ENCODE measurements at regions not wholly inside any gene's neighbourhood (a gene's known extent, or its start where the extent isn't known, plus 50 kb on each side); places are given as distances from the start of the nearest gene placed in this dataset.

DNA sequence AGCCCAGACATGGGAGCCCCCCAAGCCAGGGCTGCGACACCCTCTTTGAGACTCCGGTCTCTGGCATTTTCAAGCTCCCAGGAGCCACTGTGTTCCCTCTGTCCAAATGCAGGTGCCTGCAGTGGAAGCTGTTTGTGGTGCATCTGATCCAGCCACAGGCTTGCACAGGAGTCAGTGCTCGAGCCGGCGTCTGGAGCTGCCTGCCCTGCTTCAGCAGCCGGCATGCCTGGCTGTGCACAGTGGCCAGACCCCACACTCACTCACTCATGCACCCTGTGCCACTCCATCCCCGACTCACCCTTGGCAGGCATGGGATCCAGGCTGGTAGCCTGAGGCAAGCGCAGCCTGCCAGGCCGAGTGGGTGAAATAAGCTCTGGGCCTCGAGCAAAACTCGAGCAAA lies 555.0 kb upstream of the CCDC54 start:
- Histone ChIP-seq H3K27me3 (ENCODE audit: control insufficient read depth, insufficient read depth) (no peaks in the 10 kb centered on the region), H3K4me1 (ENCODE audit: control insufficient read depth, insufficient read depth, low read length) (no peaks in the 10 kb centered on the region), H3K4me3 (ENCODE audit: low read length) (no peak overlapping the region), H3K9me3 (ENCODE audit: control insufficient read depth, low read length) (no peaks in the 10 kb centered on the region), H3K27ac (ENCODE audit: low read length) (no peak overlapping the region)
- DNase-seq (no peak), ATAC-seq (no peak)
- 95% methylated on average over 11 of the region's 11 CpGs for WGBS
- intact Hi-C loops (cut with DNase I): loop anchor here (5.0 to 10.0 kb wide), 2 partner anchors 240 to 243 kb away; no protein-coding TSS in a partner anchor

DNA sequence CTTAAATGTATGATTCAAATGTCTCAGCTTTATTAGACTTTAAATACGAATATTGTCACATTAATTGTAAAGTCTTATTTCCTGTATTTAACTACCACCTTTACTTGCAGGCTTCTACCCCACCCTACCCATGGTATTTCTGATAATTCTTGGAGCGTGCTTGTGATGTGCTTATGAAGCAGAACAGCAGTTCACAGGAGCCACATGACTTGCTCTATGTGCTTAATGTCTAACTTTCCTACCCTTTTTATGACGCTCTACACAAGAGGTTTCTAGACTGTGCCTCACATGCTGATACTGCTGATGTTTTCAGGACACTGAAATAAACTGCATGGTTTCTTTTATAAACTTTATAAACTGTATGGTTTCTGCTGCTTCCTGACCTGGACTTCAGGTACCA lies 553.5 kb upstream of the CCDC54 start:
- ATAC-seq: no peak
- no peaks in the 10 kb centered on the region for H3K9me3 ChIP-seq (ENCODE audit: control insufficient read depth, low read length)
- intact Hi-C loops (cut with DNase I): loop anchor here (5.0 to 10.0 kb wide), 2 partner anchors 239 to 241 kb away; no protein-coding TSS in a partner anchor

DNA sequence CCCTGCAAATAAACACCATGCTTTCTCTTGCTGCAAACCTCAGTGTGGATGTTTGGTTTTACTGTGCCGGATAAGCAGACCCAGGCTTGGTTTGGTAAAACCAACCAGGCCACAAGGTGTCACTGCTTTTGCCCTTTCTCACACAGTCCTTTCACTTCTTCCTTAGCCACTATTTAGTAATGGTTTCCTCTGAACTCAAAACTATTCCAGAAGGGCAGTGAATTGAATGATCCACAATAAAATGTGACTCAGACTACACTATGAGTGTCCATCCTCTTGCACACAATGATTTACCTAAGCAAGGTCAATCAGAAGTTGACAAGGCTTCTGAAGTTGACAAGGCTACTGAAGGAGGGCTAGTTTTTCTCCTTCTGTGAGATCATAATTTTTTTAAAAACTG lies 552.4 kb upstream of the CCDC54 start:
- intact Hi-C loops (cut with DNase I): loop anchor here (5.0 to 10.0 kb wide), 2 partner anchors 237 to 240 kb away; no protein-coding TSS in a partner anchor
- Histone ChIP-seq H3K4me1 (ENCODE audit: control insufficient read depth, insufficient read depth, low read length) (no peaks in the 10 kb centered on the region), H3K27me3 (ENCODE audit: control insufficient read depth, insufficient read depth) (no peaks in the 10 kb centered on the region), H3K4me3 (ENCODE audit: low read length) (no peak overlapping the region), H3K9me3 (ENCODE audit: control insufficient read depth, low read length) (no peaks in the 10 kb centered on the region), H3K27ac (ENCODE audit: low read length) (no peak overlapping the region)
- ATAC-seq (peak; percentile 64 to 77), DNase-seq (no peak)
- WGBS: 31% methylated on average over 1 of the region's 1 CpG

More for the DNA sequence above, 553.5 kb upstream of the CCDC54 start:
- Histone ChIP-seq H3K27me3 (ENCODE audit: control insufficient read depth, insufficient read depth) (no peaks in the 10 kb centered on the region), H3K27ac (ENCODE audit: low read length) (no peak overlapping the region), H3K4me1 (ENCODE audit: control insufficient read depth, insufficient read depth, low read length) (no peaks in the 10 kb centered on the region), H3K4me3 (ENCODE audit: low read length) (no peak overlapping the region)
- WGBS: 88% methylated on average over 3 of the region's 3 CpGs
- DNase-seq: no peak

DNA sequence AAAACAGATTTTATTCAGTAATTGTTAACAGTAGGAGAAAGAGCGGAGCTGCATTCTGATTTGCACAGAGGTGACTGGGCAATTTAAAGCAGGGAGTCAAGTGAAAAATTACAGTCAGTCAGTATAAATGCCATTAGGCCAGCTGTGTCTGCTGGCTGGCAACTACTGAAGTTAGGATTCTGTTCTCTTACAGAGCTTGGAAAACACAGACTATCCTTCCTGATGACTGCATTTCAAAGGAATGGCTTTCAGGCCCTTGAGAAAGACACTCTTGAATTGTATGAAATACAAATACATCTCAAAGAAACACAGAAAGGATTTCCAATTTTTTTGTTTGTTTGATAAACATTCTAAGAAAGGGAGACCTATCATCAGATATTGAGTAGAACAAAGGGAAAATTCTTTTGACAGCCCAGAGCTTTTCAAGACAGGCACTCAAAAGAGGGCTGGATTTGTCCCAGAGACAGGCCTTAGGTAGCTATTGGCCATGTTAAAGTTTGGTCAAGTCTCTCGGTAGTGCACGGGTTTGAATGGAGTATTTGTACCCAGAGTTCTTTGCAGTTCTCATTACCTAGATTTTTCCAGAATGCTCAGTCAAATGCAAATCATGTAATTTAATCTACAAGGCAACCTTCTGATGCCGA lies 551.2 kb upstream of the CCDC54 start:
- ATAC-seq (peak; percentile 71 to 72), DNase-seq (no peak)
- no peak overlapping the region for H3K27ac ChIP-seq (ENCODE audit: low read length)
- no peak overlapping the region for H3K4me3 ChIP-seq (ENCODE audit: low read length)
- H3K27me3 ChIP-seq (ENCODE audit: control insufficient read depth, insufficient read depth): no peaks in the 10 kb centered on the region
- 76% methylated on average over 4 of the region's 4 CpGs for WGBS
- no peaks in the 10 kb centered on the region for H3K9me3 ChIP-seq (ENCODE audit: control insufficient read depth, low read length)
- intact Hi-C loops (cut with DNase I): loop anchor here in 2 of 4 donors (10.0 kb wide), 1 partner anchor 239 kb away; no protein-coding TSS in a partner anchor
- H3K4me1 ChIP-seq (ENCODE audit: control insufficient read depth, insufficient read depth, low read length): no peaks in the 10 kb centered on the region

DNA sequence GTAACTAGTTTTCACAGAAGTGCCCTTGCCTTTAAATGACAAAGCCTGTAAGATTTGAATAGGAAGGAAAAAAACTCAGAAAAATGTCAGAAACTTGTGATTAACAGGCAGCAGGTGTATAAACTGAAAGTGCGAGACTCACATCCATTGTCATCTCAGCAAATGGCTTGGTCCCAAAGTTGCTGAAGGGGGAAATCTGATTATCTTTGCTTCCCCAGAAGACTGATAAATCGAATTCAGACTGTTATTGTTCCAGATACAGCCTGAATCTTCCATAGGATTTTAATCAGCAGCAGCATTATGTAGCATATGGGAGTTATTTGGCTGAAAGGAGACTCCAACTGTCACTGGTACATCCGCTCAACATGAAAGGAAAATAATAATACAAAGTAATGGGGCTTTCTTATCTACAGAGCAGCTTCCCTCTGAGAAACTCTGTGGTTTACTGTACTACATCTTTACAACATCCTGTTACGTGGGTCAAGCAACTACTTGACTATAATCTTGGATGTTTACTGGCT lies 550.4 kb upstream of the CCDC54 start:
- WGBS: 47% methylated on average over 4 of the region's 4 CpGs
- DNase-seq (no peak), ATAC-seq (no peak)
- intact Hi-C loops (cut with DNase I): loop anchor here in 2 of 4 donors (10.0 kb wide), 1 partner anchor 238 kb away; no protein-coding TSS in a partner anchor
- Histone ChIP-seq H3K9me3 (ENCODE audit: control insufficient read depth, low read length) (no peaks in the 10 kb centered on the region), H3K27me3 (ENCODE audit: control insufficient read depth, insufficient read depth) (no peaks in the 10 kb centered on the region), H3K27ac (ENCODE audit: low read length) (no peak overlapping the region), H3K4me1 (ENCODE audit: control insufficient read depth, insufficient read depth, low read length) (no peaks in the 10 kb centered on the region), H3K4me3 (ENCODE audit: low read length) (no peak overlapping the region)

DNA sequence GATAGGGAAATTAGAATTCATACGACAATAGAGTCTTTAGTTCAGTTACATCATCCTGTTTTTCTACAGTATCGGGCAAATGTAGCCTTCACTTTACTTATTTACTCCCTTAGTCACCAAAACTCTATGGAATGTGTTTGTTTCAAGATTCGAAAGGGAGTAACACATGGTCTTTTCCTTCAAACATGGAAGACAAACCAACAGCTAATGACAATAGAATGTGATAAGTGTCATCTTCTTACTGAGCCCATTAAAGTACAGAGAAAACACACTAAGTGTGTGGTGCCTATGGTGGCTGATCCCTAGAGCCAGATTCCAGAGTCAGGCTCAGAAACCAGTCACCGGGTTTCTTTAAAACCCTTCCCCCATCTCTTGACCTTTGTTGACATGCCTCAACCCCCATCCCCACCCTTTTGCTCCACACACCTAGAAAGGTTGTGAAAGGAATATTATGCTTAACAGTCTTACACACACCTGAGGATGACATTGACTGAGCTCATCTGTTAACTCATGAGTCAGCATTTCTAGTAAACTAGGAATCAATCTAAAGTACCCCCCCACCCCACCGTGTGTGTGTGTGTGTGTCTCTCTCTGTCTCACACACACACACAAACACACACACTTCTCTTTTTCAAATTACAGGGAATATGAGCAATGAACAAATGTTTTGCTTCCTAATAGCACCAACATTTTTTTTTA lies 549.6 kb upstream of the CCDC54 start:
- intact Hi-C loops (cut with DNase I): loop anchor here in 2 of 4 donors (10.0 kb wide), 1 partner anchor 237 kb away; no protein-coding TSS in a partner anchor
- H3K4me3 ChIP-seq (ENCODE audit: low read length): no peak overlapping the region
- DNase-seq: no peak
- WGBS: 64% methylated on average over 5 of the region's 5 CpGs
- no peak overlapping the region for H3K27ac ChIP-seq (ENCODE audit: low read length)
- H3K9me3 ChIP-seq (ENCODE audit: control insufficient read depth, low read length): no peaks in the 10 kb centered on the region
- H3K27me3 ChIP-seq (ENCODE audit: control insufficient read depth, insufficient read depth): no peaks in the 10 kb centered on the region
- ATAC-seq: no peak
- no peaks in the 10 kb centered on the region for H3K4me1 ChIP-seq (ENCODE audit: control insufficient read depth, insufficient read depth, low read length)

DNA sequence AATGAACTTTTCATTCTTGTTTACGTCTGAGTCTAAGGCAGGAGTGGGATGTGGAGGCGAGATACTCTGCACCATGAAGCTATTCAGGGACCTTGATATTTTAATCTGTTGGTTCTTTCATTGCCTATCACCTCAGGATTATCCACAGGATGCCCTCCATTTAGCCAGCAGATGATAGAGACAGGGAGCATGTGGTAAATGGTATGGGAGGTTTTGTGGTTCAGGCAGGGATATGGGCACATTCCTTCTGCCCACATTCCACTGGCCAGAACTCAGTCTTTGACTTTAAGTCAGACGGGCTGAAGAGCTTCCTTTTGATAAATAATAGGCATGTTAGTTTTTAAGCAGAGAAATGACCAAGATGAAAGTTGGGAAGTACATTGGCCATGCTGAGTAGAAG lies 548.0 kb upstream of the CCDC54 start:
- H3K27ac ChIP-seq (ENCODE audit: low read length): no peak overlapping the region
- intact Hi-C loops (cut with DNase I): loop anchor here in 2 of 4 donors (10.0 kb wide), 1 partner anchor 236 kb away; no protein-coding TSS in a partner anchor
- H3K4me1 ChIP-seq (ENCODE audit: control insufficient read depth, insufficient read depth, low read length): no peaks in the 10 kb centered on the region
- no peaks in the 10 kb centered on the region for H3K27me3 ChIP-seq (ENCODE audit: control insufficient read depth, insufficient read depth)
- DNase-seq: no peak
- no peaks in the 10 kb centered on the region for H3K9me3 ChIP-seq (ENCODE audit: control insufficient read depth, low read length)
- ATAC-seq: no peak
- WGBS: 68% methylated on average over 3 of the region's 3 CpGs
- no peak overlapping the region for H3K4me3 ChIP-seq (ENCODE audit: low read length)

DNA sequence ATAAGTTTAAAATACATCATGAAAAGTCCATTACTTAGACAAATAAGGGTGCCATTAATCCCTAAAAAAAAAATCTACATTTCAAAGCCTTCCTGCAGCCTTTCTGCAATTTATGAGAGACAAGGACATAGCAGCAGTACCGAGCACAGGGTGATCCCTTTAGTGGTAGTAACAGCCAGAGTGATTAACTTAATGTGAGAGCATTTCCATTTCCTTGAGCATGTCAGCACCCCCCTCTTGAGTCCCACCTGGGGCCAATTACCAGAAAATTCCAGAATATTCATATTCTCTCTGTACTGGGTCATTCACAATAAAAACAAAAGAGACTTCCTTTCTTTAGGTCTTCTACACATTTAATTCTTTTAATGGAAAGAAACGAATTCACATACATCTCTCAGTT lies 546.9 kb upstream of the CCDC54 start:
- H3K9me3 ChIP-seq (ENCODE audit: control insufficient read depth, low read length): no peaks in the 10 kb centered on the region
- ATAC-seq (no peak), DNase-seq (no peak)
- intact Hi-C loops (cut with DNase I): no loop called here
- no peaks in the 10 kb centered on the region for H3K4me1 ChIP-seq (ENCODE audit: control insufficient read depth, insufficient read depth, low read length)
- no peak overlapping the region for H3K27ac ChIP-seq (ENCODE audit: low read length)
- 75% methylated on average over 2 of the region's 2 CpGs for WGBS
- no peaks in the 10 kb centered on the region for H3K27me3 ChIP-seq (ENCODE audit: control insufficient read depth, insufficient read depth)
- H3K4me3 ChIP-seq (ENCODE audit: low read length): no peak overlapping the region

DNA sequence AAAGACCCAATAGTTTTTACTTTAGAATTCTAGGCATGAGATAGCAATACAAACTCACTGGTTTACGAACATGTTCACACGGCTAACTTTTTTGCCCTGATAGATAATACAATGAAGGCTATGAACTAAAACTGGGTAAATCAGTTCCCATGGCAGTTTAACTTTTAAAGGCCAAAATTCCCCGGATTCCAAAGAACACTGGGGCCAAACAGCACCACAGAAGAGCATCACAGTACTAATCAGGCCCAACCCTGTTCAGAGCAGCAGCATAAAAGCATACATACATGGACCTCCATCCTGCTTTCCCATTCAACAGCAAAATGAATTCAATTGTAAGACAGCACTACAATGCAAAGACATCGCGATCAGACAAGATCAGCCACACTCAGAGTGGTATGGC lies 540.3 kb upstream of the CCDC54 start:
- 80% methylated on average over 5 of the region's 5 CpGs for WGBS
- intact Hi-C loops (cut with DNase I): no loop called here
- Histone ChIP-seq H3K27ac (ENCODE audit: low read length) (no peak overlapping the region), H3K4me1 (ENCODE audit: control insufficient read depth, insufficient read depth, low read length) (no peaks in the 10 kb centered on the region), H3K9me3 (ENCODE audit: control insufficient read depth, low read length) (no peaks in the 10 kb centered on the region), H3K4me3 (ENCODE audit: low read length) (no peak overlapping the region), H3K27me3 (ENCODE audit: control insufficient read depth, insufficient read depth) (no peaks in the 10 kb centered on the region)
- ATAC-seq: no peak
- no peak for DNase-seq

DNA sequence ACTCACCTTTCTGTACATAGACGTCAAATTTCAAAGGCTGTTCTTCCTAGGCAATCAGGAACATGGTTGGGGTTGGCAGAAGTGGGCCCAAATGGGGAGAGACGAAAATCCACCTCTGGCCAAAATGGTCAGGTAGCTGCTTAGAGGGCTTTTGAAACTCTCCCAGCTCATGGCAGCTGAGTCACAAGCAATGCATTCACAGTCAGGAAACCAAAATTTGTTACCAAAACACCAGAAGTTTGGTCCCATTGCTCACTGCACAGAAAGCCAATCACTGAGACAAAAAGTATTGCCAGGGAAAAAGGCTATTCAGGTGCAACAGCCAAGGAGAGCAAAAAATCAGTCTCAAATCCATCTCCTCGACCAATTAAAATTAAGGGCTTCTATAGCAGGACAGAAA lies 539.6 kb upstream of the CCDC54 start:
- WGBS: 89% methylated on average over 3 of the region's 3 CpGs
- H3K27ac ChIP-seq (ENCODE audit: low read length): no peak overlapping the region

DNA sequence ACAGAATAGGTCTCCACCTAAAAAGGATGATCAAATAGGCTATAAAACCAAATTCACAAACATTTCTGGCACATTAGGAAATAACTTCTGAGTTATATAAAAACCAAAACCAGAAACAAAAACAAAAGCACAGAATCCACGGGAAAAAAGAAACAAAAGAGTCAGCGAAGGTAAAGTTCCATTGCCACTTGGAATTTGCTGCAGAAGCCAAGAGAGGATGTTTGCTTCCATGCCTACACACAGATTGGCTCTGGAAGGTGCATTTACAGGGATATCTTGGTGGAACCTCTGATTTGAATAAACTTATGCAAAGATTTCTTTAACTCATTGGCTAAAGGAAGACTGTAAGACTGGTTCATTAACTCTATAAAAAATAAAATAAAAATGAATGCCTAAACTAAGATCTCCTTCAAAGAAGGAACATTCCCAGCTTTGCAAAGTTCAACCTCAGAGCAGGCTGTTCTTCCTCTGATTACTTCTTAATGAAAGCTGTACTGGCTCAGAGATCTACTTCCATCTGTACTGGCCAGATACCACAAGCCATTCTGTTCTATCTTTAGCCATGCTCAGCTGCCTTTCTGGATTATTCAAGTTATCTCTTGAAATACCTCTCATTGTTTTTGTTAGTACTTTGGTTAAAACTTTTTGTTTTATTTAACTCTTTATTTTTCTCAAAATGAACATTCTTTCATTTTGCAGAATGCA lies 537.5 kb upstream of the CCDC54 start:
- Histone ChIP-seq H3K27ac (ENCODE audit: low read length) (no peak overlapping the region), H3K4me1 (ENCODE audit: control insufficient read depth, insufficient read depth, low read length) (no peaks in the 10 kb centered on the region), H3K9me3 (ENCODE audit: control insufficient read depth, low read length) (no peaks in the 10 kb centered on the region), H3K4me3 (ENCODE audit: low read length) (no peak overlapping the region), H3K27me3 (ENCODE audit: control insufficient read depth, insufficient read depth) (no peaks in the 10 kb centered on the region)
- DNase-seq: no peak
- 36% methylated on average over 2 of the region's 2 CpGs for WGBS
- peak in 1 of 2 donors; percentile 80 for ATAC-seq
- intact Hi-C loops (cut with DNase I): no loop called here

More for the DNA sequence above, 539.6 kb upstream of the CCDC54 start:
- no peaks in the 10 kb centered on the region for H3K27me3 ChIP-seq (ENCODE audit: control insufficient read depth, insufficient read depth)
- ATAC-seq: no peak
- H3K4me3 ChIP-seq (ENCODE audit: low read length): no peak overlapping the region
- no peaks in the 10 kb centered on the region for H3K4me1 ChIP-seq (ENCODE audit: control insufficient read depth, insufficient read depth, low read length)
- no peaks in the 10 kb centered on the region for H3K9me3 ChIP-seq (ENCODE audit: control insufficient read depth, low read length)
- no peak for DNase-seq
- intact Hi-C loops (cut with DNase I): no loop called here

All from right cardiac atrium (tissue), 5 donors.